Chondrocyte (in vitro differentiated cells): ENCODE measurements at regions not wholly inside any gene's neighbourhood (a gene's known extent, or its start where the extent isn't known, plus 50 kb on each side); places are given as distances from the start of the nearest gene placed in this dataset.

Experiments
- DNase-seq: peaks from one replicate; pipeline ENCODE4 v3.0.0; 2021; ENCODE audit warnings: mixed read lengths, low spot score
- H3K27ac Mint-ChIP-seq: one replicate; pipeline ENCODE4 v1.8.0; 2021; ENCODE audit warnings: mild to moderate bottlenecking, moderate library complexity, mixed read lengths; ENCODE audit not compliant: unreplicated experiment
- H3K27me3 Mint-ChIP-seq: 2 replicates; pipeline ENCODE4 v1.8.0; 2021; ENCODE audit warnings: low read depth, mixed read lengths
- H3K36me3 Mint-ChIP-seq: 2 replicates; pipeline ENCODE4 v1.8.0; 2021; ENCODE audit warnings: low read depth, mixed read lengths
- H3K4me1 Mint-ChIP-seq: 2 replicates; pipeline ENCODE4 v1.8.0; 2021; ENCODE audit warnings: low read depth, mild to moderate bottlenecking, mixed read lengths
- H3K4me3 Mint-ChIP-seq: one replicate; pipeline ENCODE4 v1.8.0; 2021; ENCODE audit warnings: mild to moderate bottlenecking, moderate library complexity, mixed read lengths; ENCODE audit not compliant: unreplicated experiment
- H3K9me3 Mint-ChIP-seq: 2 replicates; pipeline ENCODE4 v1.8.0; 2021; ENCODE audit warnings: low read depth, mixed read lengths
- TF ChIP-seq, protein P1 (sequence below): fragments of 200-600 bp; sonication (generic); IDR thresholded peaks from 2 replicates; pipeline ENCODE4 v1.5.0; 2021; ENCODE audit warnings: antibody characterized with exemption, mild to moderate bottlenecking, moderate library complexity

DNA sequence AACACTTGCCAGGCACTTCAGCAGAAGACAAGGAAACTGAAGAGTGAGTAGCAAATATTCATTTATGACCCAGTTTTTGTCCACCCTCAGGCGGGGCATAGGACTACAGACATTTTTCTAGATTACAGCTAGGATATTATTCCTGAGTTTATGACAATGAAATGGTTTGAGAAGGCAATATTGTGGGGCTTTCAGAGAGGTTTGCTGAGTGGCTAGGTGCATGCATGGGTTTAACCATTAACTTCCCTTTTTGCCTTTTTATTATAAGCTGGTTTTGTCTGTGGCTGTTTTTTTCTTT lies 104.0 kb upstream of the BCAT1 start:
- H3K36me3 Mint-ChIP-seq: no peaks in the 10 kb centered on the region
- no peak for DNase-seq
- H3K27me3 Mint-ChIP-seq: no peaks in the 10 kb centered on the region
- H3K4me3 Mint-ChIP-seq: no peak overlapping the region
- H3K4me1 Mint-ChIP-seq: peaks cover 11% of the 10 kb centered on the region
- peaks cover 2% of the 10 kb centered on the region for H3K9me3 Mint-ChIP-seq
- no peak overlapping the region for H3K27ac Mint-ChIP-seq
- TF ChIP-seq, protein P1, sequence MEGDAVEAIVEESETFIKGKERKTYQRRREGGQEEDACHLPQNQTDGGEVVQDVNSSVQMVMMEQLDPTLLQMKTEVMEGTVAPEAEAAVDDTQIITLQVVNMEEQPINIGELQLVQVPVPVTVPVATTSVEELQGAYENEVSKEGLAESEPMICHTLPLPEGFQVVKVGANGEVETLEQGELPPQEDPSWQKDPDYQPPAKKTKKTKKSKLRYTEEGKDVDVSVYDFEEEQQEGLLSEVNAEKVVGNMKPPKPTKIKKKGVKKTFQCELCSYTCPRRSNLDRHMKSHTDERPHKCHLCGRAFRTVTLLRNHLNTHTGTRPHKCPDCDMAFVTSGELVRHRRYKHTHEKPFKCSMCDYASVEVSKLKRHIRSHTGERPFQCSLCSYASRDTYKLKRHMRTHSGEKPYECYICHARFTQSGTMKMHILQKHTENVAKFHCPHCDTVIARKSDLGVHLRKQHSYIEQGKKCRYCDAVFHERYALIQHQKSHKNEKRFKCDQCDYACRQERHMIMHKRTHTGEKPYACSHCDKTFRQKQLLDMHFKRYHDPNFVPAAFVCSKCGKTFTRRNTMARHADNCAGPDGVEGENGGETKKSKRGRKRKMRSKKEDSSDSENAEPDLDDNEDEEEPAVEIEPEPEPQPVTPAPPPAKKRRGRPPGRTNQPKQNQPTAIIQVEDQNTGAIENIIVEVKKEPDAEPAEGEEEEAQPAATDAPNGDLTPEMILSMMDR: no peak

DNA sequence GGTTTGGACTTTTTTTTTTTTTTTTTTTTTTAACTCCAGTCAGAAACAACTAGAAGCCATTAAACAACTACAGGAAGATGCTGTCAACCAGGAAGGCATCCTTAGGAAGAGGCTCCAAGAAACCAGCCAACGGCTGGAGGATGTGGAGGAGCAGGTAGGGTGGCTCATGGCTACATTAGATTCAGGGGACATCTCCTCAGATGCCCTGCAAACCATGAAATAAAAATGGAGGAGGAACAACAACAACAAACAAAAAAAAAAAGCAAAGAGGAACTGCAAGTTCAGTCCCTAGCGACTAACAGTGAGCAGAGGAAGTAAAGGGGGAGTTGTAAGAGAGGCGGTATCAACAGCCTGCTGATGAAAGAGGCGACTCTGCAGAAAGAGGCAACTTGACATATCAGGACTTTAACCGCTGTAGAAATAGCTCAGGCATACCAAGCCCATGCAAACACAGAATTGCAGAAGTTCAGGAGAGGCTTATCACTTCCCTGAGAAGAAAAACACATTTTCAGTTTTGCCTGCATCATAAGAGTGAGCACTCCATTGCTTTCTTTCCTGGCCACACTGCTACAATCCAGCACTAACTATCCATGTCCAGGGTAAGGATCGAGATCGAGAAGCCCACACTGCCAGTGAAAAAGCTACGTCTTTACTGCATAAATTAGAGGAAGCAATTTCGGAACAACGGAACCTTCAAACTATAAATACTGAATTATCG lies 103.5 kb upstream of the BCAT1 start:
- no peak for DNase-seq
- peaks cover 11% of the 10 kb centered on the region for H3K4me1 Mint-ChIP-seq
- no peak overlapping the region for H3K4me3 Mint-ChIP-seq
- no peaks in the 10 kb centered on the region for H3K36me3 Mint-ChIP-seq
- no peaks in the 10 kb centered on the region for H3K27me3 Mint-ChIP-seq
- H3K27ac Mint-ChIP-seq: no peak overlapping the region
- TF ChIP-seq, protein P1: no peak
- H3K9me3 Mint-ChIP-seq: peaks cover 5% of the 10 kb centered on the region

DNA sequence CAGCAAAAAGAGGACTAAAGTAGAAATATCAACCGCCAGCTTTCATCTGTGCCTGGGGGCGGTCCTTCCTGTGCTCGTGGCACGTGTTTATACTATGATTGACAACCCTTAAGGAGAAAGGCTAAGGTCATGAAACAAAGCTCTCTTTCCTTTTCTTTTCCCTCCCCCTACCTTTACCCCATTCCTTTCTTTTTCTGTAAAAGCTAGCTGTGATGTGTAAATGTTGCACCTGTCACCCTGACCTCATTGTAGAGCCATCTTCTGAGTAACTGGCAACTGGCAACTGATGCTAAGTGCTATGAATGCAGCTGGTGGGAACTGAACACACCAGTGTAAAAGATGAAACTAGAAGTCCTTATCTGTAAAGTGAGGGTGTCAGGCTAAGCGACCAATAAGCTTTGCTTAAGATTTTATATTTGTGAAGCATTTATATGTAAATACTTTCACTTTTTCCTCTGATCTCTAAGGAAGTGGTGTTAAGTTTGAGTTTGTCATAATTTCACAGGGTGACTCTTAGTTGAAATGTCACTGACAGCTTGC lies 102.8 kb upstream of the BCAT1 start:
- Mint-ChIP-seq H3K4me3 (no peak overlapping the region), H3K4me1 (peaks cover 11% of the 10 kb centered on the region), H3K27me3 (no peaks in the 10 kb centered on the region), H3K27ac (no peak overlapping the region), H3K9me3 (peaks cover 10% of the 10 kb centered on the region), H3K36me3 (peaks cover under 1% of the 10 kb centered on the region)
- TF ChIP-seq, protein P1: no peak
- no peak for DNase-seq

DNA sequence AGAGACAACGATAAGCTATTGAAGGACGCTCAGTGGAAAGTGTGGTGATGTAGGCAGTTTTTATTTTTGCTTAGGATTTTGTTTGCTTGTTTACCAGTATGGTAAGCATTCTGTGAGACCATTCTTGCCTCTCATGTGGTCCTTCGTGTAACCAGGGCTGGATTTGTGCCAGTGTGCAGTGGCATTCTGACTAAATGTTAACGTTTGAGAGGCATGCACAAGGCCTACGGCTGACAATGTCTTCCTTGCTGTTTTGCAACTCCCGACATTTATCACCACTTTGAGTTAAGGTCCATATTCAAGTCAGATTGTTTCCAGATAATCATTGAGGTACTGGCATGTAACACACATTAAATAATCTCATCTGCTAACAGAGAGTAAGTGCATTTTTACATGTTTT lies 102.3 kb upstream of the BCAT1 start:
- no peak overlapping the region for H3K27ac Mint-ChIP-seq
- H3K36me3 Mint-ChIP-seq: peaks cover 2% of the 10 kb centered on the region
- DNase-seq: no peak
- TF ChIP-seq, protein P1: no peak
- H3K4me1 Mint-ChIP-seq: peaks cover 11% of the 10 kb centered on the region
- no peak overlapping the region for H3K4me3 Mint-ChIP-seq
- peaks cover 16% of the 10 kb centered on the region for H3K9me3 Mint-ChIP-seq
- no peaks in the 10 kb centered on the region for H3K27me3 Mint-ChIP-seq

DNA sequence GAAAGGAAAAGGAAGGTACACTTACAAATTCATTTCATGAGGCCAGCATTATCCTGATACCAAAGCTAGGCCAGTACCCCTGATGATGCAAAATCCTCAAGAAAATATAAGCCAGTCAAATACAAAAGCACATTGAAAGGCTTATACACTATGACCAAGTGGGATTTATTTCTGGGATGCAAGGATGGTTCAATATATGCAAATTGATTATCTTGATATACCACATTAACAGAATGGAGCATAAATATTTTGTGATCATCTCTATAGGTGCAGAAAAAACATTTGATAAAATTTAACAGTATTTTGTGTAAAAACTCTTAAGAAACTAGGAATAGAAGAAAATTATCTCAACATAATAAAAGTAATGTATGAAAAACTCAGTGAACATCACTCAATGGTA lies 97.0 kb upstream of the BCAT1 start:
- Mint-ChIP-seq H3K36me3 (peaks cover 5% of the 10 kb centered on the region), H3K4me1 (no peaks in the 10 kb centered on the region), H3K27me3 (peaks cover 3% of the 10 kb centered on the region), H3K27ac (no peak overlapping the region), H3K4me3 (no peak overlapping the region), H3K9me3 (peaks cover 24% of the 10 kb centered on the region)
- TF ChIP-seq, protein P1: no peak
- DNase-seq: no peak
